ENCODE measurements at regions not wholly inside any gene's neighbourhood (a gene's known extent, or its start where the extent isn't known, plus 50 kb on each side); places are given as distances from the start of the nearest gene placed in this dataset.

DNA sequence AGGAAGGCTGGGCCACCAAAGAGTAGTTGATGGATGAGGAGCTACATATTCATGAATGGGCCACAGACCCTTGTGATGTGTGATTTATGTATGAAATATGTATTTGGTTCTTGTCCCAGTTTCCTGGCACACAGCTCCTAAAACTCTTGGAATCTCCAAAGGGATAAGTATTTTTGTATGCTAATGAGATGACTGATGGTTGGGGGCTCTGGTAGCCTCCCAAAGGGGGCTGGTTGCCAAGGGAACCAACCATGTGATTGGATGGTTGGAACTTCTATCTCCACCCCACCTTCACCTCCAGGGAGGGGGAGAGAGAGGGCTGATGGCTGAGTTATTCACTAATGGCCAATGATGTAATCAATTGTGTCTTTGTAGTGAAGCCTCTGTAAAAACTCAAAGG is 77.1 kb downstream of the ZNF281 start:
- no peaks in the 10 kb centered on the region for H3K27me3 ChIP-seq (ENCODE audit: insufficient read depth, low read length)
- H3K36me3 ChIP-seq (ENCODE audit: insufficient read depth, low read length) = no peaks in the 10 kb centered on the region
- peak; percentile 75 for DNase-seq (ENCODE audit: low read depth)
- no peak for FAIRE-seq
- Mint-ChIP-seq H3K27me3 (ENCODE audit: low read depth, unreplicated experiment) (no peaks in the 10 kb centered on the region), H3K9me3 (ENCODE audit: unreplicated experiment) (no peaks in the 10 kb centered on the region), H3K27ac (ENCODE audit: unreplicated experiment) (no peak overlapping the region), H3K4me3 (ENCODE audit: unreplicated experiment) (no peak overlapping the region), H3K36me3 (ENCODE audit: low read depth, unreplicated experiment) (no peaks in the 10 kb centered on the region), H3K4me1 (ENCODE audit: low read depth, unreplicated experiment) (peaks cover 30% of the 10 kb centered on the region)
- H3K4me3 ChIP-seq (ENCODE audit: insufficient read depth, low read depth, low read length) = no peak overlapping the region
- no peak overlapping the region for H2AFZ ChIP-seq (ENCODE audit: low read depth, low read length)
- H3K27ac ChIP-seq (ENCODE audit: low read depth, low read length) = no peak overlapping the region
- TF ChIP-seq EZH2 (IDR thresholded peaks at IDR 0.05; ENCODE audit: insufficient read depth, low read length) = no peak
- TF ChIP-seq, protein P1, sequence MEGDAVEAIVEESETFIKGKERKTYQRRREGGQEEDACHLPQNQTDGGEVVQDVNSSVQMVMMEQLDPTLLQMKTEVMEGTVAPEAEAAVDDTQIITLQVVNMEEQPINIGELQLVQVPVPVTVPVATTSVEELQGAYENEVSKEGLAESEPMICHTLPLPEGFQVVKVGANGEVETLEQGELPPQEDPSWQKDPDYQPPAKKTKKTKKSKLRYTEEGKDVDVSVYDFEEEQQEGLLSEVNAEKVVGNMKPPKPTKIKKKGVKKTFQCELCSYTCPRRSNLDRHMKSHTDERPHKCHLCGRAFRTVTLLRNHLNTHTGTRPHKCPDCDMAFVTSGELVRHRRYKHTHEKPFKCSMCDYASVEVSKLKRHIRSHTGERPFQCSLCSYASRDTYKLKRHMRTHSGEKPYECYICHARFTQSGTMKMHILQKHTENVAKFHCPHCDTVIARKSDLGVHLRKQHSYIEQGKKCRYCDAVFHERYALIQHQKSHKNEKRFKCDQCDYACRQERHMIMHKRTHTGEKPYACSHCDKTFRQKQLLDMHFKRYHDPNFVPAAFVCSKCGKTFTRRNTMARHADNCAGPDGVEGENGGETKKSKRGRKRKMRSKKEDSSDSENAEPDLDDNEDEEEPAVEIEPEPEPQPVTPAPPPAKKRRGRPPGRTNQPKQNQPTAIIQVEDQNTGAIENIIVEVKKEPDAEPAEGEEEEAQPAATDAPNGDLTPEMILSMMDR (IDR thresholded peaks at IDR 0.05; ENCODE audit: insufficient read depth, low read depth, low read length) = no peak
- H4K20me1 ChIP-seq (ENCODE audit: insufficient read depth, low read length) = no peaks in the 10 kb centered on the region
- H3K4me1 ChIP-seq (ENCODE audit: insufficient read depth, low read length) = peaks cover 10% of the 10 kb centered on the region
- no peak overlapping the region for H3K4me2 ChIP-seq (ENCODE audit: low read length)
- H3K79me2 ChIP-seq (ENCODE audit: insufficient read depth, low read length) = no peaks in the 10 kb centered on the region
- no peaks in the 10 kb centered on the region for H3K9me3 ChIP-seq (ENCODE audit: insufficient read depth, low read depth, low read length)
- no peak overlapping the region for H3K9ac ChIP-seq (ENCODE audit: low read length)

DNA sequence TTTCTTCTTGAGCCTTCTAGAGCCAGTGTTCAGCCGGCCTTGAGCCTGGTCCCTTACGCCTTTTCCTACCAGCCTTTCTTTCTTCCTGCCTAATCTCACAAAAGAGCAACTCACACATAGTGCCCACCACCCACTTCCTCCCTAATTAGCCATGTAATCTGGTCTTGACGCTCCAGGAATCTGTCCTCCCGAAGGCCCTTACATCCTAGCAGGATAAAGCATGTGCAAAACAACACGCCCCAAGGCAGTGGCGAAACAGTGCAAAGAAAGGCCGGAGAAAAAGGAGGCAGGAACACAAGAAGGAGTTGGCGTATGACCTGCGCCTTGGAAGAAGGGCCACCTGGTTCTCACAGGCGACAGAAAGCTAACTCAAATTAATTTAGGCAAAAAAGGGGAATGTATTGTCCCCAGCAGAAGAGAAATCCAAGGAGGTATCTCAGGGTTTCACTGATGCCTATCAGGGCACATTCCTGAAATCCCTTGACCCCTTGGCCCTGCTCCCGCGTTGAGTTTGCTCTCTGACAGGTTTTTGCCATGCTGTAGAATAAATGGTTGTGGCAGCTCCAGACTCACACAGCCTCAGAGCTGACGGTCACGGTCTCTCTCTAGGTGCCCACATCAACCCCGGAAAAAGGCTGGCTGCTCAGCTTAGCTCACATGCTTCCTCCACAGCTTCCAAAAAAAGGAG is 79.0 kb downstream of the ZNF281 start:
- peaks cover 5% of the 10 kb centered on the region for H3K27me3 Mint-ChIP-seq (ENCODE audit: low read depth, unreplicated experiment)
- no peak for FAIRE-seq
- TF ChIP-seq, protein P1 (IDR thresholded peaks at IDR 0.05; ENCODE audit: insufficient read depth, low read depth, low read length) = no peak
- no peak for TF ChIP-seq EZH2 (IDR thresholded peaks at IDR 0.05; ENCODE audit: insufficient read depth, low read length)
- H3K36me3 Mint-ChIP-seq (ENCODE audit: low read depth, unreplicated experiment) = no peaks in the 10 kb centered on the region
- Histone ChIP-seq H3K9me3 (ENCODE audit: insufficient read depth, low read depth, low read length) (no peaks in the 10 kb centered on the region), H3K4me3 (ENCODE audit: insufficient read depth, low read depth, low read length) (no peak overlapping the region), H3K4me1 (ENCODE audit: insufficient read depth, low read length) (peaks cover 1% of the 10 kb centered on the region), H3K27ac (ENCODE audit: low read depth, low read length) (no peak overlapping the region), H3K79me2 (ENCODE audit: insufficient read depth, low read length) (no peaks in the 10 kb centered on the region), H3K9ac (ENCODE audit: low read length) (no peak overlapping the region), H3K36me3 (ENCODE audit: insufficient read depth, low read length) (no peaks in the 10 kb centered on the region), H2AFZ (ENCODE audit: low read depth, low read length) (no peak overlapping the region), H3K27me3 (ENCODE audit: insufficient read depth, low read length) (no peaks in the 10 kb centered on the region), H3K4me2 (ENCODE audit: low read length) (no peak overlapping the region), H4K20me1 (ENCODE audit: insufficient read depth, low read length) (no peaks in the 10 kb centered on the region)
- peaks cover 15% of the 10 kb centered on the region for H3K4me1 Mint-ChIP-seq (ENCODE audit: low read depth, unreplicated experiment)
- H3K27ac Mint-ChIP-seq (ENCODE audit: unreplicated experiment) = no peak overlapping the region
- no peak overlapping the region for H3K4me3 Mint-ChIP-seq (ENCODE audit: unreplicated experiment)
- DNase-seq (ENCODE audit: low read depth) = no peak
- no peaks in the 10 kb centered on the region for H3K9me3 Mint-ChIP-seq (ENCODE audit: unreplicated experiment)

DNA sequence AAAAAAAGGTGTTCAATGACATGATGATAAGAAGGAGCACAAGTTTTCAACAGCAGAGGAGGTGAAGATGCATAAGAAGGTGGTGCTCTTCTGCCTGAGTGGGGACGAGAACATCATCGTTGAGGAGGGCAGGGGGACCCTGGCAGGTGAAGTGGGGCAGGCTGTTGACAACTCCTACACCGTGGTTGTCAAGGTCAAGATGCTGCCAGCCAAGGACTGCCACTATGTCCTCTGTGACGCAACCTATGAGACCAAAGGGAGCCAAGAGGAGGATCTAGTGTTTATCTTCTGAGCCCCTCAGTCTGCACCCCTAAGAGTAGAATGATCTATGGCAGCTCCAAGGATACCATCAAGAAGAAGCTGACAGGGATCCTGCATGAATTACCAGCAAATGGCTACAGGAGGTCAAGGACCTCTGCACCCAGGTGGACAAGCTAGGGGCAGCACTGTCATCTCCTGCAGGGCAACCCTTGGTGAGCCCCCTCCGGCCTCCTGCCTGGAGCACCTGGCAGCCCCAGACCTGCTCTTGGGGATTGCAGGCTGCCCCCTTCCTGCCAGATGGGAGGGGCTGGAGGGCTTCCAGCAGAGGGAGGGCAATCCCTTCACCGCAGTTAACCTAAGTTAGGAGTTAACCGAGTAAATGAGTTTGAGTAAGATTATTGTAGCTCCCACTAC is 80.5 kb downstream of the ZNF281 start:
- no peak overlapping the region for H3K27ac ChIP-seq (ENCODE audit: low read depth, low read length)
- DNase-seq (ENCODE audit: low read depth) (no peak), FAIRE-seq (no peak)
- H2AFZ ChIP-seq (ENCODE audit: low read depth, low read length) = no peak overlapping the region
- no peak overlapping the region for H3K4me2 ChIP-seq (ENCODE audit: low read length)
- no peaks in the 10 kb centered on the region for H4K20me1 ChIP-seq (ENCODE audit: insufficient read depth, low read length)
- no peak overlapping the region for H3K4me3 ChIP-seq (ENCODE audit: insufficient read depth, low read depth, low read length)
- no peaks in the 10 kb centered on the region for H3K9me3 ChIP-seq (ENCODE audit: insufficient read depth, low read depth, low read length)
- H3K36me3 ChIP-seq (ENCODE audit: insufficient read depth, low read length) = no peaks in the 10 kb centered on the region
- H3K79me2 ChIP-seq (ENCODE audit: insufficient read depth, low read length) = no peaks in the 10 kb centered on the region
- H3K9me3 Mint-ChIP-seq (ENCODE audit: unreplicated experiment) = no peaks in the 10 kb centered on the region
- H3K36me3 Mint-ChIP-seq (ENCODE audit: low read depth, unreplicated experiment) = no peaks in the 10 kb centered on the region
- TF ChIP-seq EZH2 (IDR thresholded peaks at IDR 0.05; ENCODE audit: insufficient read depth, low read length) = no peak
- TF ChIP-seq, protein P1 (IDR thresholded peaks at IDR 0.05; ENCODE audit: insufficient read depth, low read depth, low read length) = no peak
- H3K4me1 Mint-ChIP-seq (ENCODE audit: low read depth, unreplicated experiment) = peaks cover 12% of the 10 kb centered on the region
- no peak overlapping the region for H3K27ac Mint-ChIP-seq (ENCODE audit: unreplicated experiment)
- no peaks in the 10 kb centered on the region for H3K27me3 ChIP-seq (ENCODE audit: insufficient read depth, low read length)
- H3K4me1 ChIP-seq (ENCODE audit: insufficient read depth, low read length) = no peaks in the 10 kb centered on the region
- H3K4me3 Mint-ChIP-seq (ENCODE audit: unreplicated experiment) = no peak overlapping the region
- H3K27me3 Mint-ChIP-seq (ENCODE audit: low read depth, unreplicated experiment) = peaks cover 5% of the 10 kb centered on the region
- no peak overlapping the region for H3K9ac ChIP-seq (ENCODE audit: low read length)

Measured in astrocyte (in vitro differentiated cells and primary cell).